ENCODE measurements at regions not wholly inside any gene's neighbourhood (a gene's known extent, or its start where the extent isn't known, plus 50 kb on each side); places are given as distances from the start of the nearest gene placed in this dataset.

DNA sequence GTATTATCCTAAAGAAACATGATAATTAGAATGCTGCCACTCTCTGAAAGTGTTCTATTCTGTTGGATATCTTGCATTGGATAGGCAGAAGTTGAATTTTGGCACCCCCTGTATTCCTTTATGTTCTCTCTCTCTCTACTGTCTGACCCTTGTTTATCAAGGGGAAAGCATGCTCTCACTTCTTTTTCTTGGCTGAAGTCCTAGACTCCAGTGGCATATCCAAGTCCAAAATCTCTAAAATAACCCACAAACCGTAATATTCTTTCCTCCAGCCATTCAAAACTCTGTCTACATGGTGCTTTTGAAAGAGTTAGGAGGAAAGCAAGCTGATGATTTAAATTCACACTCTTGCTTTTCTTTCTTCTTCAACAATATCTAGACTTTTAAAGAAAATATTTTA, 669.7 kb downstream of the TDRD15 start:
- TF ChIP-seq, protein P1, sequence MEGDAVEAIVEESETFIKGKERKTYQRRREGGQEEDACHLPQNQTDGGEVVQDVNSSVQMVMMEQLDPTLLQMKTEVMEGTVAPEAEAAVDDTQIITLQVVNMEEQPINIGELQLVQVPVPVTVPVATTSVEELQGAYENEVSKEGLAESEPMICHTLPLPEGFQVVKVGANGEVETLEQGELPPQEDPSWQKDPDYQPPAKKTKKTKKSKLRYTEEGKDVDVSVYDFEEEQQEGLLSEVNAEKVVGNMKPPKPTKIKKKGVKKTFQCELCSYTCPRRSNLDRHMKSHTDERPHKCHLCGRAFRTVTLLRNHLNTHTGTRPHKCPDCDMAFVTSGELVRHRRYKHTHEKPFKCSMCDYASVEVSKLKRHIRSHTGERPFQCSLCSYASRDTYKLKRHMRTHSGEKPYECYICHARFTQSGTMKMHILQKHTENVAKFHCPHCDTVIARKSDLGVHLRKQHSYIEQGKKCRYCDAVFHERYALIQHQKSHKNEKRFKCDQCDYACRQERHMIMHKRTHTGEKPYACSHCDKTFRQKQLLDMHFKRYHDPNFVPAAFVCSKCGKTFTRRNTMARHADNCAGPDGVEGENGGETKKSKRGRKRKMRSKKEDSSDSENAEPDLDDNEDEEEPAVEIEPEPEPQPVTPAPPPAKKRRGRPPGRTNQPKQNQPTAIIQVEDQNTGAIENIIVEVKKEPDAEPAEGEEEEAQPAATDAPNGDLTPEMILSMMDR (IDR thresholded peaks at IDR 0.05; ENCODE audit: insufficient read depth, low read length): no peak
- no peak for DNase-seq (ENCODE audit: low read depth)
- no peak overlapping the region for H3K4me3 ChIP-seq (ENCODE audit: low read depth, low read length)

DNA sequence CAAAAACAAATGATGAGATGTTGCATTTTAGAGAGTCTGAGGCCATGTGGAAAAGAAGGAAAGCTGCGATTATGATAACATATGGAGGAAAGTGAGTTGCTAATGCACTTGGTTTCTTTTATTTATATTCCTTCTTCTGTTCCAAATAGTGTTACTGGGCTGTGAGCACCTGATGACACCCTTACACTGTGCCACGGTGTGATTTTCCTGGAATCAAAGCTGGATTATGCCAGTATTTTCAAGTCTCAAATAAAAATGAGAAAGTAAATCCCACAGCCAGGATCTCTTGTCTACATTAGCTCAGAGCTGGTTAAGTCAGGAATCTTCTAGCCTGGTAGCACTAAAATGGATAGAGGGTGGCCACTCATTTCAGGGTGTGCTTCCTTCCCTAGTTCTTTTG, 670.8 kb downstream of the TDRD15 start:
- TF ChIP-seq, protein P1 (IDR thresholded peaks at IDR 0.05; ENCODE audit: insufficient read depth, low read length): no peak
- no peak overlapping the region for H3K4me3 ChIP-seq (ENCODE audit: low read depth, low read length)

DNA sequence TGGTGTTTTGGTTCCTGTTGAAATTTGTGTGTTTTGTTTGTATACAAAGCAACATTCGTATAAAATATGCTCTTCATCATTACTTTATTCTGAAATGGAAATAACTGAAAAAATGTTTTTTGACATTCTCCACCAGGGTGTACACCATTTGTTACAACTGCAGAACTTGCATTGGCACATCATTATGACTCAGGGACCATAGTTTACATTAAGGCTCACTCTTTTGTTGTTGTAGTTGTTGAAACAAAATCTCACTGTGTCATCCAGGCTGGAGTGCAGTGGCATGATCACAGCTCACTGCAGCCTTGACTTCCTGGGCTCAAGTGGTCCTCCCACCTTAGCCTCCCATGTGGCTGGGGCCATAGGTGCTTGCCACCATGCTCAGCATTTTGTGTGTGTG, 676.6 kb downstream of the TDRD15 start:
- TF ChIP-seq, protein P1 (IDR thresholded peaks at IDR 0.05; ENCODE audit: insufficient read depth, low read length): no peak
- DNase-seq (ENCODE audit: low read depth): no peak
- no peak overlapping the region for H3K4me3 ChIP-seq (ENCODE audit: low read depth, low read length)

More for the DNA sequence above, 670.8 kb downstream of the TDRD15 start:
- DNase-seq (ENCODE audit: low read depth): no peak

DNA sequence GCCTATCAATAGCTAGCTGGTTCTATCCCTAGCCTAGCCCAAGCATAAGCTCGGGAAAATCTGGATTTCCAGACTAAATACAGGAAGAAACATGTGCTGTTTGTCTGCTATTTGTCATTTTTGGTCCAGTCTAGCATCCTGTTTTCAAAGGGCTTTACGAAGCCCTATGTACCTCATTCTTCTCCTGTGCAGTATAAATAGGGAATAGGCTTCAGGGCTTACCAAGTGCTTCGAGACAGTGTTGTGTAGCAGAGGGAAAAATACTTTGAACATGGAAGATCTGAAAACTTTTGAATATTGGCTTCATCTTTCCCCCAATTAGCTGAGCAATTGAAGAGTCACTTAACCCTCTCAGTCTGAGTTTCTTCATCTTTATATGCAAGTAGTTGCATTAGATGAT, 679.8 kb downstream of the TDRD15 start:
- H3K4me3 ChIP-seq (ENCODE audit: low read depth, low read length): no peak overlapping the region
- DNase-seq (ENCODE audit: low read depth): no peak
- TF ChIP-seq, protein P1 (IDR thresholded peaks at IDR 0.05; ENCODE audit: insufficient read depth, low read length): no peak

DNA sequence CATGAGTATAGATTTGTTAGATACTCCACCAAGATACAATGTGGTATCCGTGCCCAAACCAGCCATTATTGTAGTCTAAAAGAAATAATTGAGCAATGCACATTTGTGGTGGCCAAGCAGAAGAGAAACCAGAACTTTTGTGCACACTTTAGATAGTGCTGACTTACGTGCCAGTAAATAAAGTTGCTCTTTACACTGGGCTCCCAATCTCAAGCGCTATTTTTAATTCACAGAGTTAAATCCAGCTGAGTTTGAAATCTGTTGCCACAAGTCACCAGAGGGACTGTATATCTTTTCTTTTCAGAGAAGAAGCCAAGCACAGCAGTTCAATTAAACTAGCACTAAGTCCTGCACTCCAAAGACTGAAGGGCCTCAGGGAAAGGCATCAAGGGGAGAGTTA, 680.4 kb downstream of the TDRD15 start:
- no peak for DNase-seq (ENCODE audit: low read depth)
- H3K4me3 ChIP-seq (ENCODE audit: low read depth, low read length): no peak overlapping the region
- TF ChIP-seq, protein P1 (IDR thresholded peaks at IDR 0.05; ENCODE audit: insufficient read depth, low read length): no peak

DNA sequence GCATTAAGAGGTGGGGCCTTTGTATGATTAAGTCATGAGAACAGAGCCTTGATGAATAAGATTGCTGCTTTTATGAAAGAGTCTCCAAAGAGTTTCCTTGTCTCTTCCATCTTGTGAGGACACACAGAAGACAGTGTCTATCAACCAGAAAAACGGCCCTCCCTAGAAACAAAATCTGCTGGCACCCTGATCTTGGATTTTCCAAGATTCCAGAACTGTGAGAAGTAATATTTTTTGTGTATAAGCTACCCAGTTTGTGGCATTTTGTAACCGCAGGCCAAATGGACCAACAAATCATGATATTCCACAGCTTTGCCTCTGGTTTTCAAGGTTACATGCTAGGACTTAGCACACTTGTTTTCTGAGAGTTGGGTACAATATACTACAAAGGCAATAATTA, 687.8 kb downstream of the TDRD15 start:
- no peak overlapping the region for H3K4me3 ChIP-seq (ENCODE audit: low read depth, low read length)
- TF ChIP-seq, protein P1 (IDR thresholded peaks at IDR 0.05; ENCODE audit: insufficient read depth, low read length): no peak
- DNase-seq (ENCODE audit: low read depth): no peak

DNA sequence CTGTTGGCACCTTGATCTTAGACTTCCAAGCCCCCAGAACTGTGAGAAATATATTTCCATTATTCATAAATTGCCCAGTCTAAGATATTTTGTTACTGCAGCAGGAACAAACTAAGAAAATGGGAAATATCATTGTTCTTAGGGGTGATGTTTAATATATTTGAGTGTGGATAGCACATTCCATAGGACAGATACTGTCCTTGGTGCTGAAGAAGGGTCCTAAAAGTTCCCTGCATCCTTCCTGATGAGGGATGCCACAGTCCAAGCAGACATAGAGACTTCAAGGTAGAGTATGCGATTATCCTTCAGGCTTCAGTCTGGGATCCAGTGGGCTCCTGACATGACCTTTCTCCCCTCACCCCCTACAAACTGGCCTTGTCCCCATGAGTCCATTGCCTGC, 689.0 kb downstream of the TDRD15 start:
- TF ChIP-seq, protein P1 (IDR thresholded peaks at IDR 0.05; ENCODE audit: insufficient read depth, low read length): no peak
- H3K4me3 ChIP-seq (ENCODE audit: low read depth, low read length): no peak overlapping the region
- DNase-seq (ENCODE audit: low read depth): no peak

All from fibroblast of the aortic adventitia (primary cell).